Caki2 (cell line): ENCODE measurements at regions not wholly inside any gene's neighbourhood (a gene's known extent, or its start where the extent isn't known, plus 50 kb on each side); places are given as distances from the start of the nearest gene placed in this dataset.

Experiments used
- DNase-seq: peaks from one replicate; pipeline ENCODE4 v3.0.0-alpha.2; 2015; ENCODE audit warnings: low read depth
- in situ Hi-C: cut with HindIII; loops from 2 replicates; pipeline ENCODE4 v1.10.0; 2016; ENCODE audit warnings: low sequenced_read_pairs, low pct_unique_long_range_greater_than_20kb, mixed read lengths

DNA sequence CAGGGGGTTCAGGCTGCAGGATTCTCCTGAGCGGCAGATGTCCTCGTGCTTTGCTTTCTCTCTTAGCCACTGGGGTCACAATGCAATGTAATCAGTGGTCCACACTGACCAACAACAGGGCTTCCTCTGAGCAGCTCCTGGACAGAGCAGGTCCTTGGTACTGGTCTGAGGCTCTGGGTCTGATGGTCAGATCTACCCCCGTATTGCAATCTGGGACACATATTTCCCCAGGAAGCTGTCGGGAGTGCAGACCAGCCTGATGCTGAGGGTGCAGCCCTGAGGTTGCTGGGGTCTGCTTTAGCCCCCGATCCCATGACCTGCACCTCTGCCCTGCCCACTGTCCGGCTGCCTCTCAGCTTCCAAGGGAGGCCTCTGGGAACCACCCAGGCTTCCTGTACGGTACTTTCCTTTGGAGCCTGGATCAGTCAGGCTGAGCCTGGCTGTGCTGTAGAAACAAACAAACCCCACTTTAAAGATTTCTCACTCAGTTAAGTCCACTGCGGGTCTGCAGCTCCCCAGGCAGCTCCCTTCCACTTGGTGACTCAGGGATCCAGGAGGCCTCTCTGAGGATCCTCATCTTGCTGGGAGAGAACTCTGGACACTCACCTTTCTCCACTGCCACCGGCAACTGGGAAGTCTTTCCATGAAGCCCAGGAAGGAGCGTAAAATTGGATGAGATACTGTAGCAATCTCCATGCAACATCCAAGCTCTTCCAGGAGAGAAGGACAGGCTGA is 1046.6 kb downstream of the TBC1D22A start:
- DNase-seq = no peak
- in situ Hi-C loops = no loop called here

DNA sequence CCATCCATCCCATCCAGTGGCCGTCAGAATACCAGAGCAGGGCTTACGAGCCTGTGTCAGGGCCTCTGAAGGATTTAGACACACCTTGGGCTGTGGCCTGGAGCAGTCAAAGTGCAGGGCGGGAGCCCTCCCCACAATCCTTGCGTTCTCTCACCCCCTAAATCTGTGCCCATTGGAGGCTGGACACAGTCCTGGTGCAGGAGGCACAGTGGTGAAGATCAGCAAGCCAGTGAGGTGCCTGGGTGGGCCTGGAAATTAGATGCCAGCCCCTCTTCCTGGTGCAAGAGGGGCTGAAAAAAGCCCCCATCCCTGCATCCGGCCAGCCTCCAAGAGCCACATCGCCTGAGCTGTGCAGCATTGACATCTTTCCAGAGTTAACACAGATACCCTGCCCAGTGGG is 1045.8 kb downstream of the TBC1D22A start:
- DNase-seq = no peak
- in situ Hi-C loops = no loop called here

DNA sequence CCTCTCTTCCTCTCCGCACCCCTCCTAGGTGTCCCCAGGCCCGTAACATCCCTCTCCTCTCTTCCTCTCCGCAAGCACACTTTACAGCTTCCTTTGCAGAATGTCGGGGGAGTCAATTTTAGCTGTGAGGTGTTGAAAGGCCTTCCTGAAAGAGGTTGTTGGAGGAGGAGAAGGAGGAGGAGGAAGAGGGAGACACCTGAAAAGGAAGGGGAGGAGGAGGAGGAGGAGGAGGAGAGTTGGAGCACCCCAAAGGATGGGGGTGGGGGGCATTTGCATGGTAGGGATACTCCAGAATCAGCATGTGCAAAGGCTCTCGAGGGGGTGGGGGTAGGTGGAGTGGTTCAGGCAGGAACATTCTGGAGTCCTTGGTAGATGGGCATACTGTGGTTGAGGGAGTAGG is 1045.1 kb downstream of the TBC1D22A start:
- no peak for DNase-seq

DNA sequence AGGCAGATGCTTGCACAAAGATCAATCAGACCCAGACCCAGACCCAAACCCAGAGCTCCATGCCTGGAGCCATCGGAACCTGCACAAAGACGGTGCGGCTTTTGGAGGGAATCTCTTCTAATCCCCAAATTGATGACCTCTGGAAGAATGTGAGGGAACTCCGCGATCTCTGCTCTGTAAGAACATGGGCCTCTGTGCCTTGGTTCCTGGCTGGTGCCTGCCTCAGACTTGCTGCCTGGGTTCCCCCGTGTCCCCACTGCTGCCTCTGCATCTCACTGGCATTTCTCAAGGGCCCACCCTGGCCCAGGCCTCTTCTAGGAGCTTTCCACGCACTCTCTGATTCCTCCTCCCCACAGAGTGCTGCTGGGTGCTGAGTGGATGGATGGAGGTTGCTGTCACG is 1044.4 kb downstream of the TBC1D22A start:
- in situ Hi-C loops = no loop called here
- DNase-seq = no peak

More for the DNA sequence above, 1045.1 kb downstream of the TBC1D22A start:
- in situ Hi-C loops = no loop called here

DNA sequence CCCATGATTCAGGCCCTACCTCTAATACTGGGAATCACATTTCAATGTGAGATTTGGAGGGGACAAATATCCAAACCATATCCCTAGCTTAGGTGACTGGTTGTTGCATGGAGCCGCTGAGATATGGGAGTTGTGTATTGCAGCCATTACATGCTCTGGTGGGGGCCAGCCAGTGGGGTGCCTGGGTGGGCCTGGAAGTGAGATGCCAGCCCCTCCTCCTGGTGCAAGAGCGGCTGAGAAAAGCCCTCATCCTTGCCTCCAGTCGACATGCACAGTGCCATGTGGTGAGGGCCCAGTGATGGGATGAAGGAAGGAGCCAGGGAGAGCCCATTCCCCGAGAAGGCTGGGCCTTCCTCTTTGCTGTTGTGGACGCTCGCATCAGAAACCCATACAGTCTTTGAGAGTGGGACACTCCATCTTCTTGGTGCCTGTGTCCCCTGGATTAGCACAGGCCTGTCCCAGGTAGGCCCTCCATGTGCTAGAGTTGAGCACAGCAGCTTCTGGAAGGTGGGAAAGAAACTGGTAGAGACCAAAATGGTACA is 1043.0 kb downstream of the TBC1D22A start:
- DNase-seq = no peak
- in situ Hi-C loops = no loop called here

DNA sequence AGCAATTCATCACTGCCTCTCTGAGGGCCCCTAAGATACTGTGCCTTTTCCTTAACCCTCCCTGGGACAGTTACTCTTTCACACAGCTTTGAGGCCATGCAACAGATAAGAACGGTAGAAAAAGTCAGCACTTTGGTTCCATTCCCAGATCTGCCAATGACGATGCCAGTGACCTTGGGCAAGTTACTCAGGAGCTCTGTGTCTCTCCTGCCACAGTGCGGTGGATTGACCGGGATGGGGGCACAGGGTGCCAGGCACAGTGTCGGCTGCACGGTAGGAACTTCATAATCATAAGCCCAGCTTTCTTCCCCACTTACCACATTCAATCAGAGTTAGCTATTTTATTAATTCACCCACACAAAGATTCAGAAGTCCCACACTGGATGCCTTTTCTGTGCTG is 1041.8 kb downstream of the TBC1D22A start:
- DNase-seq = no peak
- in situ Hi-C loops = no loop called here

DNA sequence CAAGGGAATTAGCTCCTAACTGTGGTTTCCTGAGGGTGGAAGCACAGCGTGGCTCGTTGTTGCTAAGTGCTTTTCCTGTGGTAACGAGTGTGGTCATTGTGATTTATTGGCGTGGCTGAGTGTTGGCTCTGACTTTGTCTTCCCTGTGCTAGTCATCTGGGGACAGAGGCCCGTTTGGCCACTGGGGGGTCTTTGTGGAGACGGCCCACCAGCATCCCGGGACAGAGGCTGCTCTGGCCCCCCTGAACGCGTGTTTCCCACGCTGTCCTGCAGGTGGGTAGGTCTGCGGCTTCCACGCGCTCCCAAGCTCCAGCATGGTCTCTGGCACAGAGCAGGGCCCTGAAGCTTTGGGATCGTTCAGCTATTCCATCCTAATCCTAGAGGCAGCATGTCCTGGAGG is 1040.0 kb downstream of the TBC1D22A start:
- in situ Hi-C loops = no loop called here
- no peak for DNase-seq

DNA sequence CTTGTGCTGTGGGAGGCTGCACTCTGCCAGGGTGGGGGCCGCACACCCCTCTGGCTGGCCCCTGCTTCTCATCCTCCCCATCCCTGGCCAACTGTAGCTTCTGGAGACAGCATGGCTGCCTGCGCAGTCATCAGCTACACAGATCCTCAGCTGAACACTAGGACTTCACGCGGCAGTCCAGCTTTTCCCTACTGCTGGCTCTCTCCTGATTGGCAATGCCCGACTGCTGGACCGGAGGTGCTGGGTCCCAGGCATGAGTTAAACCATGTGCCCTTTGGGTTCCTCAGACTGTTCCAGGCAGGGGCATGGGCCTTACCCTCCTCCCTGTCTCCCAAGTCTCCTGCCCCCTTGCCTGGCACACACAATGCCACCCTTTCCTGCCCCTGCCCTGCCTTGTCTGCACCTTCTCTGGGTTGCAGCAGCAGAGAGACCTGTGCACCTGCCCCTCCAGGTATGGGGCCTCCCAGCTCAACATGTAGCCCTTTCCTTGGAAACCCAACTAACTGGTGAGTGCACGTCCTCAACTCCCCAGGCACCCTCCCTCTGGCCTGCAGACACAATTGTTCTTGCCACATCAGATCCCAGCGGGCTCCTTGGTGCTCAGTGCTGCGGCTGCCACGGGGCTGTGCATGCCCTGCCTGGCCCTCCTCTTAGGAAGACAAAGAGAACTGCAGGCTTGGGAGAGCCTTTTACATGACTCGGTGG is 1039.2 kb downstream of the TBC1D22A start:
- in situ Hi-C loops = no loop called here
- DNase-seq = no peak

DNA sequence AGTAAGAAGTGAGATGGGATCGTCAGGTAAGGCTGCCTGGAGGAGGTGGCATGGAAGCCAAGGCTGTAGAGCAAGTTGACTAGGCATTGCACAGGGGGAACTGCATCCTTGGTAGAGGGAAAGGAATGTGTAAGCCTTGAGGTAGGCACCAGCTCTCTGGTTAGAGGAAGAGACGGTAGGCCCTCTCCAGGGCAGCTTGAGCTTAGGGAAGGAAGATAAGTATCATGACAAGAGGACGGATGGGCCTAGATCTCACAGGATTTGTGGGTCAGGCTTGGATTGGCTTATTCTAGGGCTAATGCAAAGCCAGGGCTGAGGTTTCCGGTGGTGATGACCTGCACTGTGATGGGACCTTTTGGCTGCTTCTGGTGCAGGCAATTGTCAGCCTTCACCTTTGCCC is 1035.8 kb downstream of the TBC1D22A start:
- DNase-seq = no peak
- in situ Hi-C loops = no loop called here

DNA sequence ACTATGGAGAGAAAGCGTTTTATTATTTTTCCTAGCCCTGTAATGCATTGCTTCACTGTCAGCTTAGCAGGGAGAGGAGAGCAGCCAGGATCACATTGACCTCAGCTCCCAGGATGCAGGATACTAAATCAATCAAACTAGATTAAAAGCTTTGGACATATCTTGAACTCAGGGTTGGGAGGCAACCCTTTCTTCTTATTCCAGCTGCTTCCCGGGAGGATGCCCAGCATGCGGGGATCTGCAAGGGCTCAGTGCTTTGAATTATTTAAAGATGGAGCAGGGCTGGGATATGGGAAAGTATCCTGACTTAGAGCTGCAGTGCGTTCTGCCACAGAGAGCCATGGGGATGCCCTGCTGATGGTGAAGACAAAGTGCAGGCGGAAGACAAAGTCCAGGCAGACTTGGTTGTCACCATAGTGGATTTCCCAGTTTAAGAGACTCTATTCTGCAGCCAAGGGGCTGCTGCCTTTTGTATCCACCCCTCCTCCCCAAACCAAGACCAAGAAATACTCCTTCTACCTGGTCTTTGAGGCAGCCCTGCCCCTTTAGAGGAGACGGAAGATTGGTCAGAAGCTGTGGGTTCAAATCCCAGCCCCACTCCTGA is 1035.0 kb downstream of the TBC1D22A start:
- DNase-seq = no peak
- in situ Hi-C loops = no loop called here

DNA sequence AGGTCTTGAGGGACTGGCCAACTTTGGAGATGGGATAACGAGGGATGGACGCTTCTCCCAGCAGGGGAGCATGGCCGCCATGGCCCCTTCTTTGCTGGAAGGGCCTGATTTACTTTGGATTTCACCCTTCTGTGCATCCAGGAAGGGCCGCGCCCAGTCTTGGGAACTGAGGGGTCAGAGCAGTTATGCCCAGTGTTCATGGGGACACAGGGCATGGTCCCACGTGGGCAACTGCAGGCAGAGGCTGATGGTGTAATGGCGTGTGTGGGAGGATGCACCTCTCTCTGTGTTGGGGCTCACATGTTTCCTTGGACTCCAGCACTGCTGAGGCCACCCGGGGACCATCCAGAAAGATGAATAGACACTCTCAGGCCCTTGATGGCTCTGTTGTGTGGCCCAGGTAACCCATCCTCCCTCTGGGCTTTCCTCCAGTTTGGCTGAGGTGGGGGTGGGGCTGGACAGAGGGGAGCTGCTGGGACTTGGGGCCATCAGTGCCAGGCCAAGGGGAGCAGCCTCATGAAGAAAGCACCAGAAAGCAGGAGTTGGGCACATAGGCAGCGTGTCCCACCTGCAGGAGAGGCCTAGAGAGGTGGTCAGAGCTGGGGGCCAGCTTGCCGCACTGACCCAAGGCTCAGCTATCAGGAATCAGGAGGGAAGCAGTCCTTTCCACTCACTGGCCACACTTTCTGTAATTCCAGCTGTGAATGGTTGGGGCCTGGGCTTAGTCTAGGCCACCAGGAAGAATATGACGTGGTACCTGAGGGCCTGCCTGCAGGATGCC is 1033.9 kb downstream of the TBC1D22A start:
- DNase-seq = no peak
- in situ Hi-C loops = no loop called here

DNA sequence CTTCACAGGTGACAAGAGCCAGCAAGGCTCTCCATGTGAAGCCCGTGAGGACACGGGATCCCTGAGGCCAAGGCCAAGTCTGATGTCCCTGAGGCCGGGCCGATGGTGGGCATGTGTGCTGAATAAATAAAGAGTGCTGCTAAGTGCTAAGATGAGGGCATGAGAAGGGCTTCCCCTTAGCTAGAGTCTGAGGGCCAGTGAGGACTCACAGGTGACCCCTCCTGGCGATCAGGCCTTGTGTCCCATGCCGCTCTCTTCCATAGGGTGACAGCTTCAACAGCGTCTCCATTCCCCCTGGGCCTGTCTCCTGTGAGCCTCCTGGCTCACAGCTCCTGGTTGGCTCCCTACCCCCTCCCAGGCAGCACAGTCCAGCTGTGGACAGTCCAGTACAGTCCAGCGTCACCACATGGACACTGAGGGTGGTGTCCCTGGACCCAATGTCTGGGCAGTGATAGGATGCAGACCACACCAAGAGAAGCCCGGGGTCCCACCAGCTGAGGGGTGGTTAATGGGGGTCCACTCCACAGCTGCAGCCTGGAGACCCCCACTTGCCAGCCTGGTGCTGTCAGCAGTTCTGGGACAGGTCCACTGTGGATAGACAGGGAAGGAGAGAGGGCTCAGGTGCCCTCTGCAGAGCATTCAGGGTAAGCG is 1033.2 kb downstream of the TBC1D22A start:
- no peak for DNase-seq
- in situ Hi-C loops = no loop called here

DNA sequence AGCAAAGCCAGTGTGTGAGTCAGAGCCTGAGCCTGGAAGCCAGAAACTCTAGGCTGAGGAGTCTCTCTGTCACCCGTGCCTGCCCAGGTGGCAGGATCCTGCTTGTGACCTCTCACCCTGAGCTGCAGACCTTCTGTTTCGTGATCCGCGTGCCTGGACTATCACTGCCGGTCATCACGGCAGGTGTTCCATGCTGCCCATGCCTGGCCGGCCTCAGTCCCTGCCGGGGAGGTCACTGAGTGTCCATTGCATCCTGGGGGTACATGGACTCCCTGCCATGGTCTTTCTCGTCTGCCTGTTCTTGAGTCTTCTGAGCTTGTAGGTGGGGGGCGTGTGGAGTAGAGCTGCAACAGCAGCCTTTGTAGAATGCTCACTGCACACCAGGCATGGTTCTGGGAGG is 1032.4 kb downstream of the TBC1D22A start:
- in situ Hi-C loops = no loop called here
- DNase-seq = no peak

DNA sequence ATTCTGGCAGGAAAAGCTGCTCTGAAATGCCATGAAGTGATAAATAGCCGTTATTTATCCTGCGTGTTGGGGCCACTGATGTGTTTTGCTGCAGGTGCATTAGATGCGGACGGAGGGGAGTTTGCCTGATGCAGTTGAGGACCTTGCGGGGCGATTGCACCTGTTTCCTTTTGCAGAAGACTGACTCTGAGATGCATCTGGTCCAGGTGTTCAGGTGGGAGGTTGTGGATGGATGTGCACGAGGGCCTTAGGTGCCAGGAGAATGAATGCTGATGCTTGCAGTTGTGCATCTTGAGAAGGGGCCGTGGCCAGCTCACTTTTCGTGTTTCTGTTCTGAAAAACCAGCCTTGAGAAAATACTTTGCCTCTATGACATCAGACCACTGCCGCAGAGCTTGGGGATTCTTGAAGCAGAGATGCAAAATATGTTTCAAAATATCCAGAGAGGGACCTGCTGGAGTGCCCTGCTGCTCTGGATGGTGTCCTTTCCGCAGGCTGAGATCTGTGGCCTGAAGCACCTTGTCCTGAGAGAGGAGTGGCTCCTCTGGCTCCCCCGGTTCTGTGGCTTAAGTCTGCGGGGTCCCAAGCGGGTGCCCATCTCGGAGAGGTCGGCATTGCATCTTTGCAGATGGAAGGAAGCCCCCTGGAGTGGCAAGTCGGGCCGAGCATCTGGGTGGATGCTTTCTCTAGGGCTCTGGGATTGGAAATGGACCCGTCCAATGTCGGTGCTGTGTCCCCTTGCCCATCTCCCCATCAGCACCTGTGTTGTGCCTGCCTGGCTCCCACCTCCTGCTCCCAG is 1031.1 kb downstream of the TBC1D22A start:
- no peak for DNase-seq
- in situ Hi-C loops = no loop called here

DNA sequence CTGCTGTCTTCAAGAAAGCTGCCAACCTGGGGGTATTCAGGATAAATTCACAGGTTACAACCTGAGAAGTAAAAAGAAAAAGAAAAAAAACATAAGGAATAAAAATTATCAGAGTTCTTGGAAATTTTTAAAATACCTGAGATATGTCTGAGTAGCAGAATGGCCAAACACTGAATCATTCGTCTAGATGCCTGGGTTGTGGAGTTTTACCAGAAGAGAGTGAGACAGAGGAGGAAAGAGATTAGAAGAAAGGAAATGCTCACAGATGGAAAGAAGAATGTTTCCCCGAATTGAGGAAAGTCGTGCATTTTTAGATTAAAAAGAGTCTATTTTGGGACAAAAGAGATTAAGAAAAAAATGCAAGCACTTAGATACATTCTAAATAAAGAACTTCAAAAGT is 1026.7 kb downstream of the TBC1D22A start:
- in situ Hi-C loops = no loop called here
- no peak for DNase-seq

DNA sequence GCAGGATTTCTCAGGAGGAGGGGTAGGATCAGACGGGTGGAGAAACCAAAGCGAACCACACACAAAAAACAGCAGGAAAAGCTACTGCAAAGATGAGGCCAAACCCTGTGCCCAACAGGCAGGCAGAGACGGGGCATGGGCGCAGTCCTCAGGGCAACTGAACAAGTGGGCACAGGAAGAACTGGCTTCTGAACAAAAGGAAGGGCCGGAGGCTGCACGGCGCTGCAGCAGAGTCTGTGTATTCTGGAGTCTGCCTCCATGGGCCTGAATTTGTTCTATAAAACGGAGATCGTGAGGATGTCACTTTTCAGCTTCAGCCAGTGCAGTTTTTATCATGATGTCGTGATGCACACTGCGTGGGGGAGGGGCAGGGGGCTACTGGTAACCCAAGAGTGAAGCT is 1026.0 kb downstream of the TBC1D22A start:
- DNase-seq = no peak
- in situ Hi-C loops = no loop called here

DNA sequence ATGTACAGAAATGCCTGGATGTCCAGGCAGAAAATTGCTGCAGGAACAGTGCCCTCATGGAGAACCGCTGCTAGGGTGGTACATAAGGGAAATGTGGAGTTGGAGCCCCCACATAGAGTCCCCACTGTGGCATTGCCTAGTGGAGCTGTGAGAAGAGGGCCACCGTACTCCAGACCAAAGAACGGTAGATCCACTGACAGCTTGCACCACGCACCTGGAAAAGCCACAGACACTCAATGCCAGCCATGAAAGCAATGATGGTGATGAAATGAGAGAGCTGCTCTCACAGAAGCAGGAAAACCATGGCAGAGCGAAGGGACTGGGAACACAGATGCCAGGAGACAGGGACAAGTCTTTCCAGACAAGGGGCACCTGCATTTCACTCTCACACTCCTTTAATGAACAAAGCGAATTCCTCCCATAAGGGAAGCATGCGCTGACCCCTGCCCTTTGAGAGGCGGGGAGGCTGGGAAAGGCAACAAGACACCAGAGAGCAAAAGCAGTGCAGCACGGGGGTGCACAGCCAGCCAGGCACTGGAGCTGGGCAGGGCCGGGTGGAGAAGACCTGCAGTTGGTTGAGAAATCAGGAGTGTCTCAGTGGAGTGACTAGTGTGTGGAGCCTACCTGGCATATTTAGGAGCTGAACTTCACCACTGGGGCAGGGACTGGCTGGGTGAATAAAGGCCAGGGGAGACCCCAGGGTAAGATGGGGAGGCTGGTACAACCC is 1025.2 kb downstream of the TBC1D22A start:
- DNase-seq = no peak
- in situ Hi-C loops = no loop called here
